Stimulated activated CD8-positive, alpha-beta memory T cell treated with anti-CD3 and anti-CD28 coated beads, Interleukin-7, amount 100 ng/mL, for 48 hours (primary cell): ENCODE measurements at regions not wholly inside any gene's neighbourhood (a gene's known extent, or its start where the extent isn't known, plus 50 kb on each side); places are given as distances from the start of the nearest gene placed in this dataset.
"Not testable (repeated sequence)": the region's sequence is repeated elsewhere in the genome, so short reads cannot be mapped to it uniquely, and the experiment has no call there.

Source experiments
- DNase-seq, 2 donors: peaks; one replicate each; pipeline ENCODE4 v3.0.0-alpha.2; 2020; ENCODE audit warnings: low read depth in 1 of 2; ENCODE audit errors: extremely low read depth in 1 of 2

DNA sequence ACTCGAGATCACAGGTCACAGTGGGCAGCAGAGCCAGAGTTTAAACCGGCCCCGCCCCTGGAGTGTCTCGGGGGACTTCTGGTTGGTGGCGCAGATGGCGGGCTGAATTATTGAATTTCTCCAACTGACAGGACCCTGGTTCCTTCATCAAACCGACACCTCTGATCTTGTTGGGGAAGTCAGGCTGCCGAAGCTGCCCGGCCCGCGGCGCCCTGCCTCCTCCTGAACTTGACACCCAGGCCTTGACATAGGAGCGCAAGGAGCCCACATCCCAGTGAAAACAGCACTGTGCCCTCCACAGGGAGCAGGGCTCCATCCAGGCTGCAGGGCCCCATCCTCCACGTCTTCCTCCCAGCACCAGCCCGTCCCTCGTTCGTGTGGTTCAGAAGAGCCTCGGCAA, 105.2 kb downstream of the OLFM1 start:
- no peak for DNase-seq

DNA sequence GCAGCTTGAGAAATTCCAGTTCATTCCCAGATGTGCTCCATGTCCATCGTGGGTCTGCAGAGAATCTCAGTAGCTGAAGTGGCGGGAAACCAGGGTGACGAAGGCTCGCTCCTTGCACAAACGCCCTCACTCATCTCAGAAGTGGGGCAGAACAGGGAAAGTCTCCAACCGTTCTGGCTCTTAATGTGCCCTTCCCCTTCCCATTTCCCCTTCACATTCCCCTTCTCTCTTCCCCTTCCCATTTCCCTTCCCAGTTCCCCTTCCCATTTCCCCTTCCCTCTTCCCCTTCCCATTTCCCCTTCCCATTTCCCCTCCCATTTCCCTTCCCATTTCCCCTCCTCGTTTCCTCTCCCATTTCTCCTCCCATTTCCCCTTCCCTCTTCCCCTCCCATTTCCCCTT, 108.5 kb downstream of the OLFM1 start:
- DNase-seq = not testable (repeated sequence)

DNA sequence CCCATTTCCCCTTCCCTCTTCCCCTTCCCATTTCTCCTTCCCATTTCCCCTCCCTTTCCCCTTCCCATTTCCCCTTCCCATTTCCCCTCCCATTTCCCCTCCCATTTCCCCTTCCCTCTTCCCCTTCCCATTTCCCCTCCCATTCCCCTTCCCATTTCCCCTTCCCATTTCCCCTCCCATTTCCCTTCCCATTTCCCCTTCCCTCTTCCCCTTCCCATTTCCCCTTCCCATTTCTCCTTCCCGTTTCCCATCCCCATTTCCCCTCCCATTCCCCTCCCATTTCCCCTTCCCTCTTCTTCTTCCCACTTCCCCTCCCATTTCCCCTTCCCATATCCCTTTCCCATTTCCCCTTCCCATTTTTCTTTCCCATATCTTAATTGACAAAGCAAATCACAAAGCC, 109.0 kb downstream of the OLFM1 start:
- DNase-seq = no peak

DNA sequence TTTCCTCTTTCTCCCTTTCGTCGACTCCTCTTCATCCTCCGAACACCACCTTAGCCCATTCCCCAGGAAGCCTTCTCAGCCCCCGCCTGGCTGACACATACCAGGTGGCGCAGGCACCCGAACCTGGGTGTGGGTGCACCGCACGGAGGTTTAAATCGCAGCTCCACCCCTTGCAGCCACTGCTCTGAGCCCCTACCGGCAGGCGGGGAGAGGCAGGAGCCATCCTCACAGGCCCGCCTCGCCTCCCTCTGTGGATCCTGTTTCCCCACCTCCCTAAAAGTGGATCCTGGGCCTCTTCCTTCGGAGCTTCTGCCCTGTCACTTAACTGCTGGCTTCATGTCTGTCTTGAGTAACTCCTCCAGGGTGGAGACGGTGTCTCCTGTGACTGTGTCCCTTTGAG, 110.7 kb downstream of the OLFM1 start:
- no peak for DNase-seq

DNA sequence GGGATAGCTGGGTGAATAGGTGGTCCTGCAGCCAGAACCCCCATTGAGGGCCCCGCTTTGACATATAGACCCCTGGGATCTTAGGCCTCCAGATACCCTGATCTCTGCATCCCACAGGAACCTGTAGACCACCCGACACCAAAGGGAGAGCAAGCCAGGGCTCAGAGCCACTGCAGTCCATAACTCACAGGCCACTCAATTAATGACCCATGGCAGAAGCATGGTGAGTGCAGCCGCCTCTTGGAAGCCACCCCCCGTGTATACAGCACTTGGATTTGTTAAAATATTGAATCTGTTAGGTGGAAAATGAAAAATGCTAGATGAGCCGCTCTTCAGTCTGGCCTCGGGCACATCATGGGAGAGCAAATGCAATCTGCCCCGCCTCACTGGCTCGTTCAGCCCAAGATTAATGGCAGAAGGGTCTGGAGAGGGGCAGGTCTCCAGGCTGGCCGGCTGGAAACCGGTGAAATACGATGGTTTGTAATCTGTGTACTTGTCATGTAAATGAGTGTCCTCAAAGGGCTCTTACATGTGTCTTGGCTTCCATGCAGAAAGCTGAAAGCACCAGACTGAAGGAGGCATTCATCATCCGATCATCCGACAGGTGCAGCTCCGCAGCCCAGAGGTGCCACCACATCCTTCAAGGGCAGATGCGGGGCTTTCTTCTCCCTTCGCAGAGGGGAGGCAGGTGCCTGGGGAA, 111.3 kb downstream of the OLFM1 start:
- no peak for DNase-seq

DNA sequence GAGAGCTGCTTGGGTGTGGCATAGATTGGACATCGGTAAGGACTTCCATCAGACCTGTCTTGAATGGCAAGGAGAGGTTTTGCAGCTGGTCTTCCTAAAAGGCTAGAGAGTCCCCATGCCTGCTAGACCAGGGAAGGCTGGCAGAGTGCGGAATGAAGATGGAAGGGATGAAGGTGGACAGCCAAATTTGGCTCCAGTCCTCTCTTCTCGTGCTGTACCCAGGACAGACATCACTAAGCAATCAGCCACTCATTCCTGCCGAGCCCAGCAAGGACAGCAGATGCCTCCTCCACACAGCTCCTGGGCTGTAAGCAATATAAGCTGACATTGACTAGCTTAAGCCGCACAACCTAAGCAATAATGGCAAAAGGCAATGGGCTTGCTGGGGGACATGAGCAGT, 112.0 kb downstream of the OLFM1 start:
- no peak for DNase-seq

DNA sequence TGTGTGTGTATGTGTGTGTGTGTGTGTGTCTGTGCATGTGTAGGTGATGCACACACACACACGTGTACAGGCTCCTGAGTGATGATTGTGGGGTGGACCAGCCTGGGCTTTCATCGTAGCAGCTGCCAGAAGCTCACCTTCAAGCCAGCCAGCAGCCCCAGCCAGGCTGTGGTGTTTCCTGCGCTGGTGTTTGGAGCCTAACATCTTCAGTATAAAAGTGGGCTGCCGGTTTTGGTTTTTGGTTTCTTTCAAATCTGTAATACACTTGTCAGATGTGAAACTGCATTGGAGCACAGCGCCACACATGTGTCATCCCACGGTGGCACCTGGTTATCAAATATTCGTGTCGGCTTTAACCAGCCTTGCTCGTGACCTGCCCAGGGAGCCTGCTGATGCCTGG, 114.2 kb downstream of the OLFM1 start:
- no peak for DNase-seq

DNA sequence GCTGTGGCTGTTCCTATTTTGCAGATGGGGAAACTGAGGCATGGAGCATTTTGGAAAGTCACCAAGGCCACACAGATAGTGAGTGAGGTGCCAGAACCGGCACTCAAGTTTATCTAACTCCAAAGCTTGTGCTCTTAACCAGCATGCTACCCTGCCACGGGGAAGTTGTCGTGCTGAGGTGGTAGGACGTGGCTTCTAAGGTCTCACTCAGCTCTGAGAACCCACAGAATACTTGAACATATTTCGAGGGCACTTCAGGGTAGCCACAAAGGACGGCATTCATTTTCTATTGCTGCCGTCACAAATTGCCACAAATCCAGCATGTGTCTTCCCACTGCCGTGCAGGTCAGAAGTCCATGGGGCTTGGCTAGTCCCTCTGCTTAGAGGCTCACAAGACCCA, 116.7 kb downstream of the OLFM1 start:
- no peak for DNase-seq

DNA sequence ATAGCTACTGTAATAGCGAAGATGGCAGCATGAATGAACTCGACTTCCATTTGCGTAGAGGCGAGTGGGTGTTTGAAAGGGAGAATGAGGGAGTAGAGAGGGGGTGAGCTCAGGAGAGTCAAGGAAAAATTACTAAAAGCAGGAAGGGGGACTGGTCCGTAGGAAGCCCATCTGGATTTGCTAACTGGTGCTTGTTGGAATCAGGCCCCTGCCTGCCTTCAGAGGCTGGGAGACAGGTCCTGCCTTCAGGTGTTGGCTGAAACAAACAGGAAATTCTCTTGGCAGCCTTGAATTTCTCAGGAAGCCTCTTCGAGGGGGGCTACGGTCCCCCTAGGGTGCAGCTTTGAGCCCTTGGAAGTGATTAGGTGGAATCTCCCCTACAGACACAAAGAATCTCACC, 121.7 kb downstream of the OLFM1 start:
- no peak for DNase-seq

DNA sequence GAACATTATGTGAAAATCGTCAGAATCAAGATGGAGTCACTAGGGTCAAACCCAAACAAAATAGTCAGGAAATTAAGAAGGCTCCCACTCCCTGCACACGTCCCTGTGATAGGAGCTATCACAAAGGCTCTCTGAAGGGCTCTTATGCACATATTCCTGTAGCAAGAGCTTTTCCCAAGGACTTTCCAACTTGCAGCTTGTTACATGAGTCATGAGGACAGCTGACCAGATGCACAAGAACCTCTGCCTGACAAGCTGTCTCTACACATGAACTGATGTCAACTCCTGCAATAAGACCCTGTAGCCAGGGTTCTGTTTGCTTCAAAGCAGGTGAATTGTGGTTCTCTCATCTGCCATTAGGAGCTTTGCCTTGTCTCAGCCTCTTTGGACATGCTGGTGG, 122.4 kb downstream of the OLFM1 start:
- no peak for DNase-seq

DNA sequence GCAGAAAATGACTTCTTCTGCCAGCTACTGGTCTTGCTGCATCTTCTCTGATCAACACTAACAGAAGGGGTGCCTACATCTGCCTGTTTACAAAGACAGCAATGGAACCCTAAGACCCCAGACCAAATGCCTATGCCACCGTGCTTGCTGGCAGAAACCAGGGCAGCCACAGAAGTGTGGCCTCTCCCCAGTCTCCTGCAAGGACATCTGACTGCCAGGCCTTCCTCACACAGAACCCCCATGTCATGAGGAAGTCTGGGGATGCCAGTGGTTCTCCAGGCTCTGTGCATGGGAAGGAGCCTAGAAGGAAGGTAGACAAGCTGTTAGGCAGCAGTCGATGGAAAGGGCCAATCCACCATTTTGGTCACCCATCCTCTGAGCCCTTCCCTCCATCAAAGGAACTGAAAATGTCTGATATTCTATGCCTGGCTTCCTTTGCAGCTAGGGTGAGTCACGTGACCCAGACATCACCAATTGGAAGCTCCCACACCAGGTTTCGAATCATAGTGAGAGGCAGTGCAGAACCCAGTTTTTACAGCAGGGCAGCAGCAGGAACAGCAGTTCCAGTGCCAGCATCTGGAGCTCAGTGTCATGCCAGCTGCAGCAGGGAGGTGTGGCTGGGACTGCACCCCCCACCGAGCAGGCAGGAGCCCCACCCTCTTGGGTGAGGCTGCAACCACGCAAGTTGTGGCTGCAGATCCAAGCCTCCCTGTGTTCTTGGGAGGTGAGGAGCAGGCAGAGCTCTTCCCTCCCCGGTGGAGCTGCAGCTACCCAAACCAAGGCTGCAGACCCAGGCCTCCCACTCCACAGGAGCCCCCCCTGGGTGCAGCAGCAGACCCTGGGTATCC, 123.4 kb downstream of the OLFM1 start:
- DNase-seq = no peak

DNA sequence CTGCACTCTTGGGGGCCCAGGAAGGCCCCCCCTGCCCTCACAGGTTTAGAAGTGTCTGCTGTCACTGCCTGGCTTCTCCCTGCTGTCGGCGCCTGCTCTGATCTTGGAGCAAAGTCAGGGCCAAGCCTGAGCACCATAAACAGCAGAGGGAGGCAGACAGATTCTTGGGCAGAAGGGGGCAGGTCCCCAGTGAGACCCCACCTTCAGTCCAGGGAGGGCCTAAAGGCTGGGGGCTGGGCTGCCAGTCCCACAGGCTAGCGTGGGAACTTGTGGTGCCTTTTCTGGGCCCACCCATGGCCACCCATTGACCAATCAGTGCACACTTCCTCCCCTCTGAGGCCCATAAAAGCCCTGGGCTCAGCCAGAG, 124.0 kb downstream of the OLFM1 start:
- no peak for DNase-seq

DNA sequence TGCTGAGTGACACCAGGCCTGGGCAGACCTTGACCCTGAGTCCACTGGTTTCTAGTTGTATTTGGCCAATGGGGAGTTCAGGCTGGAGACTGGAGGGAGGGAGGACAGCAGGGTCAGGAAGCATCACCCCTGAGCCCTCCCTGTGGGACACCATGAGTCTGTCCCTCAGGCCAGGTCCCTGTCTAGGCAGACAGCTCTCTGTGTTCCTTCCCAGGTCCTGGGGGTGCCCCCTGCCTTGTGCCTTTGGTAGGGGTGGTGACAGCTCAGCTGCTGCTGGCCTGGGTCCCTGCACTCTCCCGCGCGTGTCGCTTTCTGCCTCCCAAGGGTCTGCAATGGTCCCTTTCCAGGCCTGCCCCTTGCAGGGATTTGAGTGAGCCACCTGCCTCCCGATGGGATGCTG, 125.5 kb downstream of the OLFM1 start:
- no peak for DNase-seq

DNA sequence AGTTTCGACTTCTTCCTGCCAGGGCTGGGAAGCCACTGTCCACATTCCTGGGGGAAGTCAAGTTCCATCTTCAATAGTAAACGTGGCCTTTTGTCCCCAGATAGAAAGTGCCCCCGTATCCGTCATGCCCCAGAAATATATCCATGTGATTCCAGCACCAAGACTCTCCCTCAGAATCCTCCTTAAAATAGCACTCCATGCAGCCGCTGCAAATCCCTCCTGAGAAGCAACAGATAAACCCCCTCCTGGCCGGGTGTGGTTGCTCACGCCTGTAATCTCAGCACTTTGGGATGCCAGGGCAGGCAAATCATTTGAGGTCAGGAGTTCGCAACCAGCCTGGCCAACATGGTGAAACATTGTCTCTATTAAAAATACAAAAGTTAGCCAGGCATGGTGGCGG, 126.1 kb downstream of the OLFM1 start:
- DNase-seq = no peak

DNA sequence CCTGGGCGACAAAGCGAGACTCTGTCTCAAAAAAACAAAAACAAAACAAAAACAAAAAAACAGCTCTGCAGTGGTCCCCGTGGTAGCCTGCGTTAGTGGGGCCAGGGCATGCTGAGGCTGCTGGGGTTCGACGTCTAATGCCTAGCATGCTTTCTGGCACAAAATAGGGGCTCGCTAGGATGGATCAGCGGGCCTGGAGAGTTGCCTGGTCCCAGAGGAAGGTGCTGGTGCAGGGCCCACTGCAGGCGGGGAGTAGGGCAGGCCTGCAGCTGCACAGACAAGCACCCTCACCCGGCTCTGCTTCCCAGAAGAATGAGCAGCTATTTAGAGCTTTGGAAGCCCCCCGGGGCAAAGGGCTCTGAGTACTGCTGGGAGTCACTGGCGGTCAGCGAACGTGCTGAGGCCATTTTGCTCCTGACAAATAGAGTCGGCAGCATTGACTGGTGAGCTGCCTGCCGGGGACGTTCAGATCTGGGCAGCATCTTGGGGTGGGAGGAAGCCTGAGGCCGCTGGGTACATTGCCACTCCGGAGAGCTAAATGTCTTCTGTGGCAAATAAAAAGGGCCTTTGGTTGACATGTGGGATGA, 126.7 kb downstream of the OLFM1 start:
- no peak for DNase-seq

DNA sequence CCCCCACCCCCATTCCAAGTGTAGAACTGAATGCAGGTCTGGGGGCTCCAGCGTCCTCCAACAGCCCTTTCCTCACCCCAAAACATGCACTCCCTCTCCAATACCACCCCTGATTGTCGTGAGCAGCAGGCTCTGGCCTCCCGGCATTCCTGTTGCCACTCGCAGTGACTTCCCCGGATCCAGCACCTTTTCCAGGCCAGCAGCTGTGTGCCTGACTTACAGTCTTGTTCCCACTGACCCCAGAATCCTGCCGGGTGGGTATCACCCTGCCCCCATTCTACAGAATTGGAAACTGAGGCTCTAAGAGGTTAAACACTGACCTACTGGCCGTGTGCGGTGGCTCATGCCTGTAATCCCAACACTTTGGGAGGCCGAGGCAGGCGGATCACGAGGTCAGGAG, 127.2 kb downstream of the OLFM1 start:
- no peak for DNase-seq

DNA sequence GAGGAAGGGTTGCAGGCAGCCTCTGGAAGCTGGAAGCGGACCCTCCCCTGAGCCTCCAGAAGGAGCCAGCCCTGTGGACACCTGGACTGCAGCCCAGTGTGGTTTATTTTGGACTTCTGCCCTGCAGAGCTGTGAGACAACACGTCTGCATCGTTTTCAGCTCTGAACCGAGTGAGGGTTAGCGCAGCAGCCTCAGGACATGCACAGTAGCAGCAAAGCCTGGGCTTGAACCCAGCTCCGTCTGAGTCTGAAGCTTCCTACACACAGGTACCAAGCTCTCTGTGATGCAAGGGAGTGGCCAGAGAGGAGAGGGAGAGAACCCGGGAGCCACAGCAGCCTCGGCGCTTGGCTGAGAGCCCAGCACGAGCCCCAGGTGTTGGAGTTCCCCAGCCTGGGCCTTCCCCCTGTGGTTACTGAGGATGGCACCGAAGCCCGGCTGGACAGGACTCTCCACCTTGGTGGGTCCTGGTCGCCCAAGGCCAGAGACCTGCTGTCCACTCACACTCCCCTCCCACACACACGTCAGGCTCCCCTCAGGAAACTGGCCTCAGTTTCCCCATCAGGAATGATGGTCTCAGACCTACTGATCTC, 128.2 kb downstream of the OLFM1 start:
- no peak for DNase-seq

DNA sequence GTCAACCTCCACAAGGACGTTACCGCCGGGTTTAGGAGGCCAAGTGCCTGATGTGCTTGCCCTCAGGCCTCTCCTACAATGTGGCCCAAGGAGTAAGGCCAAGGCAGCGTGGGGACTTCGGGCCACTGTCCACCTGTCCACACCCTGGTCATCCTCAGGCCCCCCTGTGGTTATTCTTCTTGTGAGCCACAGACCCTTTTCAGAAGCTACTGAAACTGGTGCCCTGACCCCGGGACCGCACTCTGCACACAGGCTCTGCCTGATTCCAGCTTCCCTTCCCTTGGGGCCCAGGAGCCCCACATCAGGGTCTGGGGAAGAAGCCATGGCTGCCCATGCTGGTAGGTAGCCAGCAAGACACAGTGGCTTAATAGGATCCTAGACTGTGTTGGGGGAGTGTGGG, 128.8 kb downstream of the OLFM1 start:
- DNase-seq = no peak

DNA sequence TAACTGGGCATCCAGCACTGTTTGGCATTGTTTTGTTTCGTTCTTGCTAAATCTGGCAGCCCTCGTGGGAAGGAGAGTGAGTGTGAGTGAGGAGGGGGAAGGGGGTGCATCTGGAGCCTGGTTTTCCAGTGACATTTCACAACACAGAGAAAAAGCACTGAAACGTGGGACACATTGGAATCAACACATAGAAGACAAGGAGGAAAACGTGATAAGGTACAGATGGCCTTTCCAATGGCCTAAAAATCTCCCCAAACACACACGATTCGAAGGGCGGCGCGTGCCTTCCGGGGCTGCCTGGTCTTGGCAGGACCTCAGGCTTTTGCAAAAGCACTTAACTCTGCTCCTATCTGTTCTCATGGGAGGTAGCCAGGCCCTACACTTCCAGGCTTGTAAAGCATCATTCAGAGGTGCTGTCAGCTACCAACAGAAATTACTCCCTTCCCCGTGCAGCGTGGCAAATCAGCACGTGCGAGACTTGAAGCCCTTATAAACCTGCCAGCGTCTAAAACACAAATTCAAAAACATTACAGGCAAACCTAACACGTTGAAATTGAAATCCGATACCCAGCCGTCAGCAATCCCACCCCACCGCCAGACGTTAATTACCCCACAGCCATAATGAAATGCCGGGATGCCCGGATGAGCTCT, 129.4 kb downstream of the OLFM1 start:
- DNase-seq = no peak

DNA sequence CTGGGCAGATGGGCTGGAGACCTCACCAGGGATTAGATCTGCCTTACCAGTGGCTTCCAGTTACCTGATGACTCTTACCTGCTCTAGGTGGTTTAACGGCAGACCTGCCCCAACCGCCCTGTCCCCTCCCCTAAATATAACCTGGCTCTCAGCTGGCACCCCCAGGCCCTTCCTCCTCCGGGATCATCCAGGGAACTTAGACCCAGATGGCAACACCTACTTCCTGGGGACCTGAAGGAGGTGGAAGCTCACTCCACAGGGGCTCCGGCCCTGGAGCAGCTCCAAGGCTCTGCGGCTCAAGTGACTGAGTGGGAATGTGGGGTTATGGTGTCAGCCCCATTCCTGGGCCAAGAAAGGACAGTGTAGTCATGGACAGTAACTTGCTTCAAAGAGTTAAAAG, 130.4 kb downstream of the OLFM1 start:
- DNase-seq = no peak
